ENCODE measurements at regions not wholly inside any gene's neighbourhood (a gene's known extent, or its start where the extent isn't known, plus 50 kb on each side); places are given as distances from the start of the nearest gene placed in this dataset.

DNA sequence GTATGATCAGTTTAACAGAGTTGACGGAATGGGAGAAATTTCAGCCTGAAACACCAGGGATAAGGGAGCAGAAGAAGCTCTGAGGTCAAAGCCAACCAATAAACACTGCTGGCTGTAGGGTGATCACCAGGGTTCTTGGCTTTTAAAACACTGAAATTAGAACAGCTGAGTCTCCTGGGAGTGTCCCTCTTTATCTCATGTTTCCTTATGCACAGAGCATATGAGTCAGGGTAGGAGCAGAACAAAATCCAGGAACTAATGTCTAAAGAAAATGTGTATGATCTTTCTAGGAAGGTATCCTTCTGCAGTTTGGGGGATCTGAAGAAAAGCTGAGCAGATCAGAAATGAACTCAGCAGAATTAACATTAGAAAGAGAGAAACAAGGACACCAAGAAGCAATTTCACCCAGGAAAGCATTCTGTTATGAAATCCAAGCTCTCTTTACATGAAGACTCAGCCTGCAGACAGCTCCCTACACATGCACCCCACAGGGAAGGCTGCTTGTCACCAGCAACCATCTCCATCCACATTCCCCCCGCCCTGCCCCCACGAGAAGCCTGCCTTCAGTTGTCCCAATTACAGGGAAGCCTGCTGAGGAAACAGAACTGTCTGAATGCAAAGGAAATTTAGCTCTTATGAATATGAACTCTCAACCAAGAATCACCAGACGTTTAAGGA lies 469.7 kb downstream of the PDCD6IP start:
- Histone ChIP-seq H3K27ac (no peak overlapping the region), H3K4me1 (no peaks in the 10 kb centered on the region), H3K27me3 (no peaks in the 10 kb centered on the region), H3K4me3 (no peak overlapping the region), H3K36me3 (ENCODE audit: low read depth, missing control alignments) (no peaks in the 10 kb centered on the region), H3K9me3 (no peaks in the 10 kb centered on the region)
- 76 to 84% methylated on average over 4 of the region's 4 CpGs for WGBS, 2 donors
- intact Hi-C loops (cut with DNase I; ENCODE audit: low total_unique reads), result no loop called here
- no peak for TF ChIP-seq POLR2A (IDR thresholded peaks at IDR 0.05)
- TF ChIP-seq, protein P1, sequence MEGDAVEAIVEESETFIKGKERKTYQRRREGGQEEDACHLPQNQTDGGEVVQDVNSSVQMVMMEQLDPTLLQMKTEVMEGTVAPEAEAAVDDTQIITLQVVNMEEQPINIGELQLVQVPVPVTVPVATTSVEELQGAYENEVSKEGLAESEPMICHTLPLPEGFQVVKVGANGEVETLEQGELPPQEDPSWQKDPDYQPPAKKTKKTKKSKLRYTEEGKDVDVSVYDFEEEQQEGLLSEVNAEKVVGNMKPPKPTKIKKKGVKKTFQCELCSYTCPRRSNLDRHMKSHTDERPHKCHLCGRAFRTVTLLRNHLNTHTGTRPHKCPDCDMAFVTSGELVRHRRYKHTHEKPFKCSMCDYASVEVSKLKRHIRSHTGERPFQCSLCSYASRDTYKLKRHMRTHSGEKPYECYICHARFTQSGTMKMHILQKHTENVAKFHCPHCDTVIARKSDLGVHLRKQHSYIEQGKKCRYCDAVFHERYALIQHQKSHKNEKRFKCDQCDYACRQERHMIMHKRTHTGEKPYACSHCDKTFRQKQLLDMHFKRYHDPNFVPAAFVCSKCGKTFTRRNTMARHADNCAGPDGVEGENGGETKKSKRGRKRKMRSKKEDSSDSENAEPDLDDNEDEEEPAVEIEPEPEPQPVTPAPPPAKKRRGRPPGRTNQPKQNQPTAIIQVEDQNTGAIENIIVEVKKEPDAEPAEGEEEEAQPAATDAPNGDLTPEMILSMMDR (IDR thresholded peaks at IDR 0.05), result no peak
- no peak for DNase-seq

DNA sequence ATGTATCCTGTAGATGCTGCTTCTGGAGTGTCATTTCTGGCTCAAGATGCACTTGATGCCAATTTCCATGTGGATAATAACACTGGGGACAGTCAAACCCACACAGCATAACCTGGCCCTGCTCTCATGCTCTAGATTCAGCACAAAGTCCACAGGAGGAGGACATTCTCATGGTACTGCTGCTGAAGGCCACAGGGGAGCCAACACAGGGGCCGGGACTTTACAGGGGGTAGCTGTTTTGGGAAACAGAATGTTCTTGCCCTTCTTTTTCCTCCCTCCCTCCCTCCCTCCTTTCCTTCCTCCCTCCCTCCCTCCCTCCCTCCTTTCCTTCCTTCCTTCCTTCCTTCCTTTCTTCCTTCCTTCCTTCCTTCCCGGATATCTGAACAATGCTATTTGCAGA lies 477.4 kb downstream of the PDCD6IP start:
- Histone ChIP-seq H3K9me3 (no peaks in the 10 kb centered on the region), H3K4me1 (no peaks in the 10 kb centered on the region), H3K4me3 (no peak overlapping the region), H3K27ac (no peak overlapping the region), H3K36me3 (ENCODE audit: low read depth, missing control alignments) (no peaks in the 10 kb centered on the region), H3K27me3 (no peaks in the 10 kb centered on the region)
- no peak for DNase-seq
- 61 to 67% methylated on average over 2 of the region's 2 CpGs for WGBS, 2 donors
- intact Hi-C loops (cut with DNase I; ENCODE audit: low total_unique reads), result no loop called here
- TF ChIP-seq POLR2A (IDR thresholded peaks at IDR 0.05), result no peak
- TF ChIP-seq, protein P1 (IDR thresholded peaks at IDR 0.05), result no peak

DNA sequence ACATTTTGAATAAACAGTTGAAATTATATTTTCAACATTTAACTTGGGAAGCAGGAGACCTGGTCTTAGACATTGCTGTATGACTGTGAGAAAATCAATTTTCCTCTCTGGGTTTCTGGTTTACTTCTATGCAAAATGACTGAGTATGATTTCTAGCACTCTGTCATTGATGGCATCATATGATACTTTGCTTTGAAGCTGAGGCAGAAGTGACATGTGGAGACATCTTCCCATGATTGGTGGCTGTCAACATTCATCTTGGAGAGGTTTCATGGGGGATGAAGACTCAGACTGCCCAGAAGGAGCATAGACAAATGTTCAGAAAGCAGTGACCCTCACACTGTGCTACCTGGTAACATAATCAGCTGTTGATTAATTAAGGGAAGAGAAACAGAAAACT lies 477.9 kb downstream of the PDCD6IP start:
- Histone ChIP-seq H3K4me3 (no peak overlapping the region), H3K36me3 (ENCODE audit: low read depth, missing control alignments) (no peaks in the 10 kb centered on the region), H3K9me3 (no peaks in the 10 kb centered on the region), H3K4me1 (no peaks in the 10 kb centered on the region), H3K27ac (no peak overlapping the region), H3K27me3 (no peaks in the 10 kb centered on the region)
- DNase-seq, result no peak
- intact Hi-C loops (cut with DNase I; ENCODE audit: low total_unique reads), result no loop called here
- TF ChIP-seq, protein P1 (IDR thresholded peaks at IDR 0.05), result no peak
- TF ChIP-seq POLR2A (IDR thresholded peaks at IDR 0.05), result no peak

DNA sequence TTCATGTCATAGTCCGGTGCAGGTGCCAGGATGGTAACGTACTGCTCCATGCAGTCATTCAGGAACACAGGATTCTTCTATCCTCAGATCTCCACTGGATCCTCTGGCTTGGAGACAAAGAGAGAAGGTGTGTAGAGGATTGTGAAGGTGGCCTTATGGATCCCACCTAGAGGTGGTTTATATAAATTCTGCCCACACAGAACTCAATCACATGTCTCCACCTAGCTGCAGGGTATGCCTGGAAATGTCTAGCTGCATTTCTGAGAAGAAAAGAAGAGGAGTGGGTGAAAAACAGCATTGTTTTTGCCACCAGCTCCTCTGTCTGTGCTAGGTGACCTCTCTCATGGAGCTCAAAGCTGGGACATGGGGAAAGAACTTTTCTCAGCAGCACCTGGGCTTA lies 478.7 kb downstream of the PDCD6IP start:
- no peaks in the 10 kb centered on the region for H3K36me3 ChIP-seq (ENCODE audit: low read depth, missing control alignments)
- DNase-seq, result no peak
- H3K4me1 ChIP-seq, result no peaks in the 10 kb centered on the region
- intact Hi-C loops (cut with DNase I; ENCODE audit: low total_unique reads), result no loop called here
- no peaks in the 10 kb centered on the region for H3K9me3 ChIP-seq
- no peaks in the 10 kb centered on the region for H3K27me3 ChIP-seq
- 44 to 58% methylated on average over 2 of the region's 2 CpGs for whole genome bisulfite sequencing, 2 donors
- no peak for TF ChIP-seq POLR2A (IDR thresholded peaks at IDR 0.05)
- TF ChIP-seq, protein P1 (IDR thresholded peaks at IDR 0.05), result no peak
- H3K27ac ChIP-seq, result no peak overlapping the region
- no peak overlapping the region for H3K4me3 ChIP-seq

DNA sequence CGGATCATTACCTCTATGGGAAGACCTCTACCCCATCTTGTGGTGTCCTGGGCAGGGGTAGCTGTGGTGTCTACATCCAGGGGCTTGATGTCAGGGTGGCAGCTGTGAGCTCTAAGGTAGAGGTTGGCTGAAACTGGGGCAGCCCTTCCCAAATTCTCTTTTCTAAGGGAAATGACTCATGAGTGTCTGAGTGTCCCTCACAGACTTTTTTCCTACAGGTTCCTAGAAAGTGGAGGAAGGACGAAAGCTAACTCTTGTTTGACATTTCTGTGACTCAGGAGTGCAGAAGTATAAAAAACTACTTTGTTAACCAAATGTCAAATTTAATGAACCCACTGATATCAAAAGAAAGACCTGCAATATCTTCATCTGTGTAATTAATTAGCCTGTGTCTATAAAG lies 481.5 kb downstream of the PDCD6IP start:
- WGBS, 2 donors, result 83 to 87% methylated on average over 1 to 2 of the region's 2 CpGs
- H3K4me3 ChIP-seq, result no peak overlapping the region
- no peak overlapping the region for H3K27ac ChIP-seq
- DNase-seq, result no peak
- intact Hi-C loops (cut with DNase I; ENCODE audit: low total_unique reads), result no loop called here
- TF ChIP-seq, protein P1 (IDR thresholded peaks at IDR 0.05), result no peak
- no peak for TF ChIP-seq POLR2A (IDR thresholded peaks at IDR 0.05)
- no peaks in the 10 kb centered on the region for H3K36me3 ChIP-seq (ENCODE audit: low read depth, missing control alignments)
- no peaks in the 10 kb centered on the region for H3K9me3 ChIP-seq
- no peaks in the 10 kb centered on the region for H3K27me3 ChIP-seq
- no peaks in the 10 kb centered on the region for H3K4me1 ChIP-seq
